ENCODE measurements at regions not wholly inside any gene's neighbourhood (a gene's known extent, or its start where the extent isn't known, plus 50 kb on each side); places are given as distances from the start of the nearest gene placed in this dataset.
"Not testable (repeated sequence)": the region's sequence is repeated elsewhere in the genome, so short reads cannot be mapped to it uniquely, and the experiment has no call there.

DNA sequence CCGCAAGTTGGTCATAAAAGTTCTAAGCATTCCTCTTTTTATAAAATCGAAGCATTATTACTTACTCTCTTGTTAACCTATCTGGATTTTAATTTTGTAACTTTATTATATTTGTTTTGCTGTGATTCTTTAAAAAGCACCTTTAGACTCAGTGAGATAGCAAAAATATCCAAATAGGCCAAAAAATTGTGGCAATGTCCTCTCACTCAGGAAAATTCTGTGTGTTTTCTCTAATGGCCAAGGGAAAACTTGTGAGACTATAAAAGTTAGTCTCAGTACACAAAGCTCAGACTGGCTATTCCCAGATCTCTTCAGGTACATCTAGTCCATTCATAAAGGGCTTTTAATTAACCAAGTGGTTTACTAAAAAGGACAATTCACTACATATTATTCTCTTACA lies 386.4 kb downstream of the OR4F29 start, which contains the start of gene OR4F5:
- TF ChIP-seq, protein P1, sequence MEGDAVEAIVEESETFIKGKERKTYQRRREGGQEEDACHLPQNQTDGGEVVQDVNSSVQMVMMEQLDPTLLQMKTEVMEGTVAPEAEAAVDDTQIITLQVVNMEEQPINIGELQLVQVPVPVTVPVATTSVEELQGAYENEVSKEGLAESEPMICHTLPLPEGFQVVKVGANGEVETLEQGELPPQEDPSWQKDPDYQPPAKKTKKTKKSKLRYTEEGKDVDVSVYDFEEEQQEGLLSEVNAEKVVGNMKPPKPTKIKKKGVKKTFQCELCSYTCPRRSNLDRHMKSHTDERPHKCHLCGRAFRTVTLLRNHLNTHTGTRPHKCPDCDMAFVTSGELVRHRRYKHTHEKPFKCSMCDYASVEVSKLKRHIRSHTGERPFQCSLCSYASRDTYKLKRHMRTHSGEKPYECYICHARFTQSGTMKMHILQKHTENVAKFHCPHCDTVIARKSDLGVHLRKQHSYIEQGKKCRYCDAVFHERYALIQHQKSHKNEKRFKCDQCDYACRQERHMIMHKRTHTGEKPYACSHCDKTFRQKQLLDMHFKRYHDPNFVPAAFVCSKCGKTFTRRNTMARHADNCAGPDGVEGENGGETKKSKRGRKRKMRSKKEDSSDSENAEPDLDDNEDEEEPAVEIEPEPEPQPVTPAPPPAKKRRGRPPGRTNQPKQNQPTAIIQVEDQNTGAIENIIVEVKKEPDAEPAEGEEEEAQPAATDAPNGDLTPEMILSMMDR (IDR thresholded peaks at IDR 0.05) = not testable (repeated sequence)
- not testable (repeated sequence) for TF ChIP-seq EZH2, EZH2phosphoT487 (IDR thresholded peaks at IDR 0.05)

All from neural progenitor cell (in vitro differentiated cells).